GM12874 (cell line): ENCODE measurements at regions not wholly inside any gene's neighbourhood (a gene's known extent, or its start where the extent isn't known, plus 50 kb on each side); places are given as distances from the start of the nearest gene placed in this dataset.

Source experiments
- TF ChIP-seq, protein P1 (sequence below): IDR thresholded peaks from 2 replicates; pipeline ENCODE4 v1.5.1; 2011; ENCODE audit warnings: low read depth, mild to moderate bottlenecking, control low read depth, low read length, moderate library complexity; ENCODE audit not compliant: insufficient read depth

DNA sequence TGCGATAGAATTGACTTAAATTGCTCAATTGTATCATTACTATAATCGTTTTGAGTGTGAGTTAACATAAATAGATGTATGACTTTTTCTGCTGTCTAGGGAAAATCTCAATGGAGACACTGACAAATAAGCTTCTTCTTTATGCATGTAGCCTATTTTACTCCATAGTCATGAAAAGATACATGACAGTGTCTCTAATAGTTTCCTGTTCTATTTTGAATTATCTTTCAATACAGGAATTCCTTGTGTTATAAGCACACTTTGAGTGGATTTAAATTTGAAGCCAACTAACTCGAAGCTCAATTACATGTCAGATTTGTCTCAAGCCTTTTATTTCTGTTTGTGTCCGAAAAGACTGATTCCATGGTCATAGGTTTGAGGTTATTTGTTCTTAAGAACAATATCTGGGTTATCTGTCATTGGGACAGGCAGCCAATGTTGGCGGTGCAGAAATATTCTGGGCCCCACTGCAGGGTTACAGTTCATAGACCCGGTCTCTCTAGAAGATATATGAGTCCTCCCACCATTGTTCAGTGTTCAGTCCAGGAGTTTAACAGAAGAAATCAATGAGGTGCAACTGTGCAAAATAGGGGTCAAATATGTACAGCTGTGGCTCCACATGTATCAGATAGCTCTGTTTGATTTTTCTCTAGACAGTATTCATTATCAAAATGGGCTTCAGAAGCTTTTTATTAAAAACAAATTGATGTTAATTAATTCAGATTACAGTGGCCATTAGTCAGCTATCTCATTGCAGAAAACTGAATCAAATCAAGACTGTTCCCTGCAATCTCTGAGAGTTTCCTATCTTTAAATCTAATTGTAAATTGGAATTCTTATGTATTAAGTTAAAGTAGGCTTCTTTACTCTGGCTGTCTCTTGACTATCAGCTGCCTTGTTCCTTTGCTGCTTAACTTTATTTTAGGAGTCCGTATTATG, 1238.8 kb downstream of the NXPH1 start:
- TF ChIP-seq, protein P1, sequence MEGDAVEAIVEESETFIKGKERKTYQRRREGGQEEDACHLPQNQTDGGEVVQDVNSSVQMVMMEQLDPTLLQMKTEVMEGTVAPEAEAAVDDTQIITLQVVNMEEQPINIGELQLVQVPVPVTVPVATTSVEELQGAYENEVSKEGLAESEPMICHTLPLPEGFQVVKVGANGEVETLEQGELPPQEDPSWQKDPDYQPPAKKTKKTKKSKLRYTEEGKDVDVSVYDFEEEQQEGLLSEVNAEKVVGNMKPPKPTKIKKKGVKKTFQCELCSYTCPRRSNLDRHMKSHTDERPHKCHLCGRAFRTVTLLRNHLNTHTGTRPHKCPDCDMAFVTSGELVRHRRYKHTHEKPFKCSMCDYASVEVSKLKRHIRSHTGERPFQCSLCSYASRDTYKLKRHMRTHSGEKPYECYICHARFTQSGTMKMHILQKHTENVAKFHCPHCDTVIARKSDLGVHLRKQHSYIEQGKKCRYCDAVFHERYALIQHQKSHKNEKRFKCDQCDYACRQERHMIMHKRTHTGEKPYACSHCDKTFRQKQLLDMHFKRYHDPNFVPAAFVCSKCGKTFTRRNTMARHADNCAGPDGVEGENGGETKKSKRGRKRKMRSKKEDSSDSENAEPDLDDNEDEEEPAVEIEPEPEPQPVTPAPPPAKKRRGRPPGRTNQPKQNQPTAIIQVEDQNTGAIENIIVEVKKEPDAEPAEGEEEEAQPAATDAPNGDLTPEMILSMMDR, result no peak

DNA sequence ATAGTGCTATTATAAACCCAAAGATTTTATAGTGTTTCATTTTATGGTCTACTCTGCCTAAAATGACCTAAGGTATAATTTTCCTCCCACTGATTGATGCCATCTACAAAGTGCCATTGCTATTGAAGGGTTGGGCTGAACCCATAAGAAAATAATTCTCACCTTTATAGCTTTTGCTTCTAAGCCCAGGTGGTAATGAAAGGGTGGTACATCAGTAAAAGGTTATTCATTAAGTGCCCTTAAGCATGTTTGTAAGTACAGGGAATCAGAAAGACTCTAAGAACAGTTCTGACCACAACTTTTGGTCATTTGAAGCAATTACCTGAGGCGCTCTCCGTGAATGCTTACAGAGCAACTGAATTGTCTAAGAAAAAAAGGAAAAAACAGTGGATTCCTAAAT, 1247.3 kb downstream of the NXPH1 start:
- TF ChIP-seq, protein P1, result no peak

DNA sequence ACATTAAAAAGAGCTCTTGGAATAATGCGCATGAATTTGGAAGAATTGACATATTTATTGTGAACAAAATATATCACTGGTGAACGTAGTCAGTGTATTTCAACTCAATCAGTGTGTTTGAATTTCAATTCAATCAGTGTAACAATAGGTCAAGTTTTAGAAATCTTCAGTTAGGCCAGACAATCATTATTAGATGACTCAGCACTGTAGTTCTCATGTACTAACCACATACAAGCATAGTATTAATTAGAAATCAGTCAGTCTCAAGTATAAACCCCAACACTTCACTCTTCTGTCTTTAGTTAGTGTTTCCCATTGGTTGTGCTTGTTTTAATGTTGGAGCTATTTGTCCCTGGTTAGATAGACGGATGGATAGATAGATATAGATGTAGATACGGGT, 1247.9 kb downstream of the NXPH1 start:
- TF ChIP-seq, protein P1, result no peak

DNA sequence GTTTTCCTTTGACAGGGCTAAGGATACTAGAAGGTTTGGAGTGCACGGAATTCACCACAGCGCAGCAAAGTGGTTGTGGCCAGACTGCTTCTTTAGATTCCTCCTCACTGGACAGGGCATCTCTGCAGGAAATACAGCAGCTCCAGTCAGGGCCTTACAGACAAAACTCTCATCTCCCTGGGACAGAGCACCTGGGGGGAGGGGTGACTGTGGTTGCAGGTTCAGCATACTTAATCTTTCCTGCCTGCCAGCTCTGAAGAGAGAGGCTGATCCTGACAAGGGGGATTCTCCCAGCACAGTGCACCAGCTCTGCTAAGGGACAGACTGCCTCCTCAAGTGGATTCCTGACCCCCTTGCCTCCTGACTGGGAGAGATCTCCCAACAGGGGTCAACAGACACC, 1257.9 kb downstream of the NXPH1 start:
- TF ChIP-seq, protein P1, result no peak

DNA sequence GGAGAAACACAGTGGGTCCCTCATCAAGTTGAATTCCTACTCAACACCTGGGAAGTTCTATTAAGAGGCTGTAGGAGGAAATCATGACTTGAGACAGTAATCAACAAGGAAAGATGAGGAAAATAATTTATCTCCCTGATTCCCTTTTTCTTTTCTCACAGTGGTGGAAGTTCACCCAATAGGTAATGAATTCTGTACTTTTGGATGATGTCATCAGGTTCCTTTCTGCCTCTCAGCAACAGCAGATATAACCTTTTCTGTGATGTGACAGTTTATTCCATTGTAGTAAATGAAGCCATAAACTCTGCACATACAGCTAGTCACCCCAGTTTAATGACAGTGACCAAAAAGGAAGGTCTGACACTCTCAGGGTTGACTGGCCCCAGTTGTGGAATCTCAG, 1265.0 kb downstream of the NXPH1 start:
- TF ChIP-seq, protein P1, result no peak

DNA sequence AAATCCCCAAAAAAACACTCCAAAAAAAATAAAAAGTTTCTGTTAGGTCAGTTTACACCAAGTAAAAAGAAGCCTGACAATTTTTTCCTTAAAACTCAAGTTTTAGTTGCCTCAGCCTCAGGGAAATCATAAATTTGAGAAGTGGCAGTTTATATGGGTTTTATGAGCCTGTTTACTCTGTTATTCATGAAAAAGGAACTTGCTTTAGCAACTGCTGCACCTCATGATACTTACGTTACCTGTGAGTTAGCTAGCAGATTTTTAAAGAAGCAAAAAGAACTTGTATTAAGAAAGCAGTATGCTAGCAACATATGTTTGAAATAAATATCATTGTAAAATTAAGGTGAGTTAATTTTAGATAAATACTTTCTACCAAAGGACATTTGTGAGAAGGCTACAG, 1264.5 kb upstream of the PHF14 start:
- TF ChIP-seq, protein P1, result no peak

DNA sequence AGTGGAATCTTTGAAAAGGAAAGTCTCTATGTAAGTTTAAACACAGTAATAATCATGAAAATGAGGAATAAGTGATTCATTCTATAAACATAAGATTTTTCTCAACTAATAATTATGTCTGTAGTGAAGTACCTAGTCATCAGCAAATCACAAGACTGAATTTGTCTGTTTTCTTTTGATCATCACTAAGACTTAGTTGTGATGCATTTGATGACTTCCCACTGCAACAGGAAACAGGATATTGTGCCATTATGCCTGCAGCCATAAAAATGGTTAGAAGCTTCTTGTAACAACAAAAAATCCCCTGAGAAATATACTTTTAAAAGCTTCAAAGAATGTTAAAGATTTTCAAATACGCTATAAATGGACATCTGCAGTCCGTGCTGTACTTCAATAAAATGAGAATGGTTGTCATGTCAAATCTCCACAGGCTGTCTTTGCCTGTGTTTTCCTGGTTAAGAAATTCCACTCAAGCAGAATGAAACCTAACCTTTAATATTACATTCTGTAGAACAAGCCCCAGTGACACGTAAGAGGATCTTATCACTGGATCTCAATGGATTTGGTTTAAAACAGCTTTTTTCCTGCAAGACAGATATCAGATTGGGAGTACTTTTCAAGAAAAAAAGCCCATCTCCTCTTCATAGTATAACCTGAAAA, 1262.3 kb upstream of the PHF14 start:
- TF ChIP-seq, protein P1, result no peak
